ENCODE measurements at regions not wholly inside any gene's neighbourhood (a gene's known extent, or its start where the extent isn't known, plus 50 kb on each side); places are given as distances from the start of the nearest gene placed in this dataset.
"Not testable (repeated sequence)": the region's sequence is repeated elsewhere in the genome, so short reads cannot be mapped to it uniquely, and the experiment has no call there.

- no peak overlapping the region for H3K4me3 ChIP-seq (ENCODE audit: low read depth, low read length)
- no peak for TF ChIP-seq CTCF (IDR thresholded peaks at IDR 0.05; ENCODE audit: low read depth, low read length)
- DNase-seq (ENCODE audit: low read depth, low spot score): no peak
- in situ Hi-C loops (cut with HindIII; ENCODE audit: low sequenced_read_pairs): no loop called here
Observed at GRCh38 chr6:16018626-16019025, 110.3 kb upstream of the MYLIP start.

- H3K4me3 ChIP-seq (ENCODE audit: low read depth, low read length); DNase-seq (ENCODE audit: low read depth, low spot score); in situ Hi-C loops (cut with HindIII; ENCODE audit: low sequenced_read_pairs): not testable (repeated sequence)
Observed at GRCh38 chr6:16014325-16014724, 114.6 kb upstream of the MYLIP start.

- H3K4me3 ChIP-seq (ENCODE audit: low read depth, low read length): no peak overlapping the region
- no peak for DNase-seq (ENCODE audit: low read depth, low spot score)
- in situ Hi-C loops (cut with HindIII; ENCODE audit: low sequenced_read_pairs): no loop called here
Observed at GRCh38 chr6:16007146-16007545, 121.7 kb upstream of the MYLIP start.

GRCh38 chr6:16006681-16007080, 122.2 kb upstream of the MYLIP start:
- no peak for TF ChIP-seq CTCF (IDR thresholded peaks at IDR 0.05; ENCODE audit: low read depth, low read length)
- in situ Hi-C loops (cut with HindIII; ENCODE audit: low sequenced_read_pairs): no loop called here
- DNase-seq (ENCODE audit: low read depth, low spot score): no peak

More at GRCh38 chr6:16007146-16007545, 121.7 kb upstream of the MYLIP start:
- no peak for TF ChIP-seq CTCF (IDR thresholded peaks at IDR 0.05; ENCODE audit: low read depth, low read length)

GRCh38 chr6:16004934-16005679, 123.8 kb upstream of the MYLIP start:
- DNase-seq (ENCODE audit: low read depth, low spot score): no peak
- H3K4me3 ChIP-seq (ENCODE audit: low read depth, low read length): no peak overlapping the region
- no peak for TF ChIP-seq CTCF (IDR thresholded peaks at IDR 0.05; ENCODE audit: low read depth, low read length)
- in situ Hi-C loops (cut with HindIII; ENCODE audit: low sequenced_read_pairs): no loop called here

More at GRCh38 chr6:16006681-16007080, 122.2 kb upstream of the MYLIP start:
- no peak overlapping the region for H3K4me3 ChIP-seq (ENCODE audit: low read depth, low read length)

GRCh38 chr6:16003197-16003491, 125.7 kb upstream of the MYLIP start:
- in situ Hi-C loops (cut with HindIII; ENCODE audit: low sequenced_read_pairs): no loop called here
- no peak for DNase-seq (ENCODE audit: low read depth, low spot score)
- TF ChIP-seq CTCF (IDR thresholded peaks at IDR 0.05; ENCODE audit: low read depth, low read length): no peak
- no peak overlapping the region for H3K4me3 ChIP-seq (ENCODE audit: low read depth, low read length)

- H3K4me3 ChIP-seq (ENCODE audit: low read depth, low read length): no peak overlapping the region
- no peak for TF ChIP-seq CTCF (IDR thresholded peaks at IDR 0.05; ENCODE audit: low read depth, low read length)
- no peak for DNase-seq (ENCODE audit: low read depth, low spot score)
- in situ Hi-C loops (cut with HindIII; ENCODE audit: low sequenced_read_pairs): no loop called here
Observed at GRCh38 chr6:16002332-16003196, 126.3 kb upstream of the MYLIP start.

Measured in astrocyte of the spinal cord (primary cell).